Keratinocyte (primary cell): ENCODE measurements at regions not wholly inside any gene's neighbourhood (a gene's known extent, or its start where the extent isn't known, plus 50 kb on each side); places are given as distances from the start of the nearest gene placed in this dataset.

ENCODE experiments used
- CTCF ChIP-seq, 3 experiments: IDR thresholded peaks in 1 of 3; conservative IDR thresholded peaks in 1 of 3; optimal IDR thresholded peaks in 1 of 3; 2 replicates in 2 of 3; 3 replicates in 1 of 3; pipeline versions ENCODE3 to v1.5.1; 2011; ENCODE audit warnings: low read length in 3 of 3, mild to moderate bottlenecking in 3 of 3, moderate library complexity in 2 of 3, control low read depth in 1 of 3, inconsistent platforms in 1 of 3; ENCODE audit not compliant: insufficient read depth in 2 of 3; ENCODE audit errors: extremely low read depth in 1 of 3
- EZH2 ChIP-seq: IDR thresholded peaks from one replicate; pipeline ENCODE4 v1.6.1; 2012; ENCODE audit warnings: inconsistent platforms, mild to moderate bottlenecking, low read length, moderate library complexity

GRCh38 chr7:35386082-35386815, 132.3 kb upstream of the TBX20 start:
- TF ChIP-seq CTCF (optimal IDR thresholded peaks at IDR 0.05 in 1 of 3, IDR thresholded peaks at IDR 0.05 in 1 of 3, conservative IDR thresholded peaks at IDR 0.05 in 1 of 3; ENCODE audit: extremely low read depth in 1 of 3, insufficient read depth in 2 of 3, low read length in 3 of 3), result no peak
- TF ChIP-seq EZH2, result no peak
